HT1080 (cell line): ENCODE measurements at regions not wholly inside any gene's neighbourhood (a gene's known extent, or its start where the extent isn't known, plus 50 kb on each side); places are given as distances from the start of the nearest gene placed in this dataset. TPM values are rescaled to one million over a fixed set of nuclear protein-coding genes. Genes with fewer than 3 reads are reported as not detected.

Experiments
- DNase-seq: peaks from one replicate; pipeline ENCODE4 v3.0.0-alpha.2; 2015; ENCODE audit warnings: low read depth
- small RNA-seq: library from RNA; depleted of rRNA; stranded (forward); fragments of <200 nt; gene quantifications from one replicate; pipeline ENCODE3, GENCODE V24; 2014

GRCh38 chr16:35823342-35823741 lies 2363.9 kb downstream of the TP53TG3F start:
- DNase-seq, result no peak

- no peak for DNase-seq
Observed at GRCh38 chr16:35841632-35842031, 2382.2 kb downstream of the TP53TG3F start.

GRCh38 chr16:35862242-35862641 lies 2402.8 kb downstream of the TP53TG3F start:
- no peak for DNase-seq

GRCh38 chr16:35868630-35869029 lies 2409.2 kb downstream of the TP53TG3F start:
- DNase-seq, result no peak

- DNase-seq, result no peak
Observed at GRCh38 chr16:35873472-35873871, 2414.1 kb downstream of the TP53TG3F start.

GRCh38 chr16:35881654-35882053 lies 2422.2 kb downstream of the TP53TG3F start:
- no peak for DNase-seq

GRCh38 chr16:35906440-35906839 lies 2447.0 kb downstream of the TP53TG3F start:
- no peak for DNase-seq

GRCh38 chr16:35908152-35908551 lies 2448.7 kb downstream of the TP53TG3F start:
- DNase-seq, result no peak

GRCh38 chr16:35908942-35909341 lies 2449.5 kb downstream of the TP53TG3F start:
- DNase-seq, result peak; percentile 31

- DNase-seq, result no peak
Observed at GRCh38 chr16:35909351-35909954, 2450.0 kb downstream of the TP53TG3F start.

- DNase-seq, result no peak
Observed at GRCh38 chr16:35910409-35910808, 2451.0 kb downstream of the TP53TG3F start.

- no peak for DNase-seq
Observed at GRCh38 chr16:35911899-35912298, 2452.5 kb downstream of the TP53TG3F start.

GRCh38 chr16:35931722-35932121 lies 2472.3 kb downstream of the TP53TG3F start:
- DNase-seq, result no peak

Small RNA genes in the stretch of these regions (small RNA-seq; reads per million reads assigned to genes)
- gene AC106785.1 (not detected), gene RNA5SP406 (not detected), gene RNA5SP407 (not detected), gene RNA5SP408 (not detected), gene RNA5SP409 (not detected), gene RNA5SP410 (not detected), gene RNA5SP411 (not detected), gene RNA5SP412 (not detected), gene RNA5SP413 (not detected), gene RNA5SP414 (not detected), gene RNA5SP415 (not detected), gene RNA5SP416 (not detected), gene RNA5SP417 (not detected), gene RNA5SP418 (not detected), gene RNA5SP419 (not detected), gene RNA5SP420 (not detected), gene RNA5SP421 (not detected), gene RNA5SP422 (not detected), gene RNA5SP423 (not detected)
